Breast epithelium (tissue), 3 donors: ENCODE measurements at regions not wholly inside any gene's neighbourhood (a gene's known extent, or its start where the extent isn't known, plus 50 kb on each side); places are given as distances from the start of the nearest gene placed in this dataset.

ENCODE experiments used
- CTCF ChIP-seq, 3 donors: fragments of 450-650 bp; IDR thresholded peaks; one replicate each; pipeline ENCODE4 v1.5.1; 2016 to 2017; ENCODE audit warnings: antibody characterized with exemption in 3 of 3, mild to moderate bottlenecking in 3 of 3, moderate library complexity in 3 of 3
- POLR2A ChIP-seq: fragments of 450-650 bp; IDR thresholded peaks from one replicate; pipeline ENCODE4 v1.6.1; 2016; ENCODE audit warnings: antibody characterized with exemption, mild to moderate bottlenecking, moderate library complexity
- POLR2AphosphoS5 ChIP-seq, 3 donors: sonication (generic); formaldehyde crosslinking; IDR thresholded peaks; one replicate each; pipeline ENCODE4 v1.6.1; 2017; ENCODE audit warnings: antibody characterized with exemption in 3 of 3

DNA sequence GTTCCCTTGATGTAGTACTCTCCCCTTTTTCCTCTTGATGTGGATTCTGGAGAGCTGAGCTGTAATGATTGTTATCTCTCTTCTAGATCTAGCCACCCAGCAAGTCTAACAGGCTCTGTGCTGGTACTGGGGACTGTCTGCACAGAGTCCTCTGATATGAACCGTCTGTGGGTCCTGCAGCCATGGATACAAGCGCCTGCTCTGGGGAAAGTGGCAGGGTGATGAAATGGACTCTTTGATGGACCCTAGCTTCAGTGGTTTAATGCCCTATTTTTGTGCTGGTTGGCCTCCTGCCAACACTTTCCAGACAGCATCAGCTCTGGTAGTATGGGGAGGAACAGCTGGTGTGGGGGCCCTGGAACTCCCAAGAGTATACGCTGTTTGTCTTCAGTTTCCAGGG lies 216.3 kb downstream of the ADGRG6 start:
- TF ChIP-seq POLR2A: no peak
- TF ChIP-seq CTCF (IDR thresholded peaks at IDR 0.05): no peak
- TF ChIP-seq POLR2AphosphoS5 (IDR thresholded peaks at IDR 0.05): no peak
